Stimulated activated naive CD8-positive, alpha-beta T cell treated with anti-CD3 and anti-CD28 coated beads, Interleukin-15, amount 100 ng/mL, for 72 hours (primary cell): ENCODE measurements at regions not wholly inside any gene's neighbourhood (a gene's known extent, or its start where the extent isn't known, plus 50 kb on each side); places are given as distances from the start of the nearest gene placed in this dataset.

Experiments used
- ATAC-seq: fragments of 150-1000 bp; cut with Tn5 transposase; 2 replicates; pipeline ENCODE4 v1.10.0; 2021; ENCODE audit warnings: mild to moderate bottlenecking, moderate library complexity
- DNase-seq, 2 donors: peaks; one replicate each; pipeline ENCODE4 v3.0.0; 2021 to 2022
- H3K27ac Mint-ChIP-seq, 2 donors: one replicate each; pipeline ENCODE4 v1.8.0; 2022; ENCODE audit warnings: mild to moderate bottlenecking in 2 of 2, mixed read lengths in 2 of 2, moderate library complexity in 2 of 2
- H3K27me3 Mint-ChIP-seq: one replicate; pipeline ENCODE4 v1.8.0; 2022; ENCODE audit warnings: mixed read lengths
- H3K4me1 Mint-ChIP-seq: one replicate; pipeline ENCODE4 v1.8.0; 2022; ENCODE audit warnings: mild to moderate bottlenecking, mixed read lengths
- H3K4me3 Mint-ChIP-seq, 2 donors: one replicate each; pipeline ENCODE4 v1.8.0; 2022; ENCODE audit warnings: mild to moderate bottlenecking in 2 of 2, mixed read lengths in 2 of 2, moderate library complexity in 1 of 2
- H3K9me3 Mint-ChIP-seq, 2 donors: one replicate each; pipeline ENCODE4 v1.8.0; 2022; ENCODE audit warnings: mixed read lengths in 2 of 2

DNA sequence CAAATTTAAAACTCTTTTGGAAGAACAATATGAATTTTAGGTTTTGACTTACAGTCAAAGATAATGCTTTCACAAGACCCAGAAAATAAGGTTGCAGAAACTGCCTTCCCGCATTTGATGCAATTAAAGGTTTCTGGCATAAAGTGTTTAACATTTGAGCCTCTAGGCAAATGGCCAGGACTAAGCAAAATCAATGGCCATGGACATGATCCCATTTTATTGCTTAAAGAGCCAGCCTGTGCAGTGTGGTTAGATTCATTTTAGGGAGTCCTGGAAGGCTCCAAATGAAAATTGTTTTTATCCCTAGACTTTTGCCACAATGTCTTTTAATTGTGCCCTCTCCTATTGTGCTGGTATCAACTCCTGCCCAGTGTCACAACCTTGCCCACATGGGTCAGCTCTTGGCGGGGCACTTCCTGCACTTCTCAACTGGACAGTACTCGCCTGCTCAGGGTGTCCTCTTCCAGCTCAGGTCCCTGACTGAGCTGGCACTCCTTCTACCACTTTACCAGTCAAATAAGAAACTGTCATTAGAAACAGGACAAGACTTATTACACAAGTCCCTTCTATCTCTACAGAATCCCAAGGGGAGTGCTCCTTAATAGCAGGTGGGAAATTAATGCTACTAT is 208.4 kb upstream of the NPY2R start:
- DNase-seq (no peak), ATAC-seq (no peak)
- Mint-ChIP-seq H3K9me3 (peaks cover 0 to 7% of the 10 kb centered on the region in 2 donors), H3K27ac (no peak overlapping the region), H3K27me3 (peaks cover 14% of the 10 kb centered on the region), H3K4me1 (no peaks in the 10 kb centered on the region), H3K4me3 (no peak overlapping the region)

- DNase-seq (no peak), ATAC-seq (no peak)
- Mint-ChIP-seq H3K4me1 (no peaks in the 10 kb centered on the region), H3K4me3 (no peak overlapping the region), H3K9me3 (peaks cover 0 to 7% of the 10 kb centered on the region in 2 donors), H3K27ac (no peak overlapping the region), H3K27me3 (peaks cover 8% of the 10 kb centered on the region)
Observed at GRCh38 chr4:155001251-155001650, 207.2 kb upstream of the NPY2R start.

DNA sequence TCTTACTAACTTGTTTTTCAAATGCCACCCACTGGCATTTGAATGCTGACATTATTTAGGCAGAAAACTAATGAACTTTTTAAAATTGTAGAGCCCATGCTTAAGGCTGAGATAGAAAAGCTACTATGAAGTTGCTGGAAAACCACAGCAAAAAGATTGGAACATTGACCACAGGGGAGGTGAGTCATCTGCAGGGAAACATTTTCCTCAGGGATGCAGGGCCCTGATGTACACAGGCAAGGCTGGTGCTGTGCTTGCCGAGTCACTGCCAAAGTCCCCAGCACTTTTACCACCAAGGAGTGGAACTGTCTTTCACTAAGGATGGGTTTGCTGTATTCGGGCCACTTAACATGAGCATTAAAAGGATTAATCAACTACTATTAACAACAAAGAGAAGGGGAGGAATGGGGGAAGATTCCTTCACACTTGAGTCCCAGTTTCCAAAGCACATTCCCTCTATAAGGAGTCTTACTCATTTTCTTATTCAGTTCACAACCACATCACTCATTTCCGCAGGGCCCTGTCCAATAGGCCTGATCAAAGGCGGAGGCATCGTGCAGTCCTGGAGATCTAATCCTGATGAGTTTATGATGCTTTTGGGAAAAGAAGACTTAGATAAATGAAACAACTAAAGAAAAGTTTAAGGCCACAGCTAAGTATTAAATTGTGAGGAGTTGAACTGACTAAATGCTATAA is 202.9 kb upstream of the NPY2R start:
- DNase-seq: no peak
- no peak overlapping the region for H3K27ac Mint-ChIP-seq
- H3K27me3 Mint-ChIP-seq: peaks cover 8% of the 10 kb centered on the region
- peaks cover 0 to 7% of the 10 kb centered on the region in 2 donors for H3K9me3 Mint-ChIP-seq
- ATAC-seq: no peak
- H3K4me3 Mint-ChIP-seq: no peak overlapping the region
- H3K4me1 Mint-ChIP-seq: no peaks in the 10 kb centered on the region

GRCh38 chr4:155007660-155008176 is 200.7 kb upstream of the NPY2R start:
- Mint-ChIP-seq H3K27ac (peak overlapping the region in 1 of 2 donors; percentile 85), H3K4me1 (no peaks in the 10 kb centered on the region), H3K9me3 (no peaks in the 10 kb centered on the region), H3K27me3 (no peaks in the 10 kb centered on the region), H3K4me3 (no peak overlapping the region)
- DNase-seq: no peak
- ATAC-seq: no peak

DNA sequence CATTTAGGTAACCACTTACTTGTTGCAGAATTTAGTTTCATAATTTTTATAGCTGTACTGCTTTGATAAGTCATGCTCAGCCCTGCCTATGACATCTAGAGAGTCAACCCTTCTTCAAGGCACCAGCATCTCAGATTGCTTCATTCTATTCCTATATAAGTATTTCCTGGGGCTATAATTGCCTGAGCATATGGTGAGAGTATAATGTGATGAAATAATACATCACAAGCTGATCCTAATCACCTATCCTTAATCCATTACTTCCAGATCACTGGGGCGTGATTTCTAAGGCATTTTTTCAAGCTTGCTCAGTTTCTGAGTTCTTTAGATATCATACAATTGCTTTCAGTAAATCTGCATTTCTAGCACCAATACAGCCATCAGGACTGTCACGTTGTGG is 200.0 kb upstream of the NPY2R start:
- ATAC-seq (no peak), DNase-seq (no peak)
- Mint-ChIP-seq H3K27me3 (no peaks in the 10 kb centered on the region), H3K9me3 (no peaks in the 10 kb centered on the region), H3K4me1 (no peaks in the 10 kb centered on the region), H3K4me3 (no peak overlapping the region), H3K27ac (no peak overlapping the region)

DNA sequence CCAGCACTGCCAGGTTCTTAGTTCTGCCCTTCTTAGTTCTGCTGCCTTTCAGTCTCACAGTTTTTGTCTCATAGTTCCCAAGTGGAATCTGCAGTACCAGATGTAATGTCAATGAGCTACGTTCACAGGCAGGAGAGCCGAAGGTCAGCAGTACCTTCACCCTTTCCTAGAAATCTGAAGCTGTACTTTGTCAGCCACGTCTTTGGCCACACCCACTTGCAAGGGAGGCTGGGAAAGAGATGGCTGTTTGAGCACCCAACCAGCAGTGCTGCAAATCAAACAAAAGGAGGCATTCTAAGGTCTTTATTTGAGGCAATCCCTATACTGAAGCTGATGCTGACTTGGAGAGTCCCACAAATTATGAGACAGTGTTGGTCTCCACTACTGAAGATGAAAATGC is 199.1 kb upstream of the NPY2R start:
- ATAC-seq: no peak

GRCh38 chr4:155010376-155010775 is 198.1 kb upstream of the NPY2R start:
- DNase-seq (no peak), ATAC-seq (no peak)
- Mint-ChIP-seq H3K9me3 (no peaks in the 10 kb centered on the region), H3K4me3 (no peak overlapping the region), H3K27me3 (no peaks in the 10 kb centered on the region), H3K4me1 (no peaks in the 10 kb centered on the region), H3K27ac (no peak overlapping the region)

More for the DNA sequence above, 199.1 kb upstream of the NPY2R start:
- no peak overlapping the region for H3K27ac Mint-ChIP-seq
- no peaks in the 10 kb centered on the region for H3K9me3 Mint-ChIP-seq
- H3K4me3 Mint-ChIP-seq: no peak overlapping the region
- no peak for DNase-seq
- no peaks in the 10 kb centered on the region for H3K4me1 Mint-ChIP-seq
- H3K27me3 Mint-ChIP-seq: no peaks in the 10 kb centered on the region

GRCh38 chr4:155011163-155011780 is 197.2 kb upstream of the NPY2R start:
- H3K27ac Mint-ChIP-seq: peak overlapping the region in 1 of 2 donors; percentile 72

GRCh38 chr4:155012469-155012868 is 196.0 kb upstream of the NPY2R start:
- Mint-ChIP-seq H3K27ac (no peak overlapping the region), H3K4me1 (no peaks in the 10 kb centered on the region), H3K4me3 (no peak overlapping the region), H3K9me3 (no peaks in the 10 kb centered on the region), H3K27me3 (no peaks in the 10 kb centered on the region)
- DNase-seq: no peak
- ATAC-seq: no peak

More at GRCh38 chr4:155011163-155011780, 197.2 kb upstream of the NPY2R start:
- Mint-ChIP-seq H3K27me3 (no peaks in the 10 kb centered on the region), H3K9me3 (no peaks in the 10 kb centered on the region), H3K4me3 (no peak overlapping the region), H3K4me1 (no peaks in the 10 kb centered on the region)
- no peak for DNase-seq
- ATAC-seq: no peak

DNA sequence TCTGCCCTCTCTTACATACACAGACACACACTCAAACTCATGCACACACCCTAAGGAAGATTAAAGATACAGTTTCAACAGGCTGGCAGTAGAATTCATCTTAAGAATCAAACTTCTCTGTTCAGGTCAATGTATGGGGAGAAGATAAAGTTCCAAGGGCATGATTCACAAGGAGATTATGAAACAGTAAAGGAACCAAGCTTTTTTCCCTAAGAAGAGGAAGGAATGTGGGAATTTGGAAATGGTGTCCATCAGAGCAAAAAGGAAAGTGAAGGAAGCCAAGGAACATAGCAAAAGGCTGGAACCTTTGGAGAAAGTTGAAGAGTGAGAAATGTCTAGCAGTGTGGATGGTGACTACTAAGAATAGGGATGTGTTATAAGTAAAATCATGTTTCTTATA is 191.0 kb upstream of the NPY2R start:
- ATAC-seq (no peak), DNase-seq (no peak)
- H3K27me3 Mint-ChIP-seq: no peaks in the 10 kb centered on the region
- H3K9me3 Mint-ChIP-seq: peaks cover 4 to 7% of the 10 kb centered on the region in 2 donors
- no peak overlapping the region for H3K4me3 Mint-ChIP-seq
- H3K4me1 Mint-ChIP-seq: no peaks in the 10 kb centered on the region
- H3K27ac Mint-ChIP-seq: no peak overlapping the region

GRCh38 chr4:155025762-155026457 is 182.5 kb upstream of the NPY2R start:
- Mint-ChIP-seq H3K4me3 (no peak overlapping the region), H3K4me1 (no peaks in the 10 kb centered on the region), H3K27ac (no peak overlapping the region), H3K27me3 (peaks cover 10% of the 10 kb centered on the region), H3K9me3 (no peaks in the 10 kb centered on the region)
- ATAC-seq: no peak
- peak; percentile 2 to 19 for DNase-seq

- no peak overlapping the region for H3K4me3 Mint-ChIP-seq
- peaks cover 10% of the 10 kb centered on the region for H3K27me3 Mint-ChIP-seq
- DNase-seq (no peak), ATAC-seq (no peak)
- no peak overlapping the region for H3K27ac Mint-ChIP-seq
- H3K4me1 Mint-ChIP-seq: no peaks in the 10 kb centered on the region
- H3K9me3 Mint-ChIP-seq: no peaks in the 10 kb centered on the region
Observed at GRCh38 chr4:155026715-155027114, 181.7 kb upstream of the NPY2R start.

- H3K27ac Mint-ChIP-seq: no peak overlapping the region
- no peaks in the 10 kb centered on the region for H3K9me3 Mint-ChIP-seq
- H3K27me3 Mint-ChIP-seq: no peaks in the 10 kb centered on the region
- H3K4me1 Mint-ChIP-seq: no peaks in the 10 kb centered on the region
- ATAC-seq (peak; percentile 28), DNase-seq (no peak)
- H3K4me3 Mint-ChIP-seq: no peak overlapping the region
Observed at GRCh38 chr4:155032521-155033229, 175.8 kb upstream of the NPY2R start.

- DNase-seq (no peak), ATAC-seq (no peak)
- Mint-ChIP-seq H3K27ac (no peak overlapping the region), H3K4me1 (no peaks in the 10 kb centered on the region), H3K9me3 (no peaks in the 10 kb centered on the region), H3K27me3 (no peaks in the 10 kb centered on the region), H3K4me3 (no peak overlapping the region)
Observed at GRCh38 chr4:155033604-155034003, 174.8 kb upstream of the NPY2R start.

DNA sequence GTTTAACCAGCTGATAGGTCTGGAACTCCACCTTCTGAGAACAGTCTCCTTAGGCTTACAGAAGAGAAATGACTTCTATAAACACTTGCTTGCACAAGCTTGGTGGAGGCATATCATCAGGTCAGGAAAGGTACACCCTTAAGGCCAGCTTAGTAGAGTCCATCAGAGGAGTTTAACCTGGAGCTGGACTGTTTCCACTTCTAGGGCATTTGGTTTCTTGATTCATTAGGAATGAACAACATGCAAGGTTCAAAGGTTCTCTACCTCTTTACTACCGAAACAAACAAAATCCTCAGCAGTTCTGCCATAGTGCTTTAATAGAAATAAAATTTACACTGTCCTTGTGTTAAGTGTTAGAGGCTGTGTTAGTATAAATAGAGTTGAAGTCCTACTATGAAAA is 171.4 kb upstream of the NPY2R start:
- DNase-seq (no peak), ATAC-seq (no peak)
- Mint-ChIP-seq H3K4me3 (no peak overlapping the region), H3K27ac (no peak overlapping the region), H3K27me3 (no peaks in the 10 kb centered on the region), H3K9me3 (no peaks in the 10 kb centered on the region), H3K4me1 (no peaks in the 10 kb centered on the region)
